NCI-H748 treated with DMSO at 0.1 percent for 48 hours (cell line): ENCODE measurements at regions not wholly inside any gene's neighbourhood (a gene's known extent, or its start where the extent isn't known, plus 50 kb on each side); places are given as distances from the start of the nearest gene placed in this dataset.
"Not testable (repeated sequence)": the region's sequence is repeated elsewhere in the genome, so short reads cannot be mapped to it uniquely, and the experiment has no call there.

ENCODE experiments used
- DNase-seq: peaks from one replicate; lab custom pipeline; 2025; lab: John Stamatoyannopoulos, UW

- DNase-seq = no peak
These were observed 1053.6 kb upstream of the SEL1L start for GRCh38 chr14:82587226-82587625.

GRCh38 chr14:82595466-82595865, 1061.8 kb upstream of the SEL1L start:
- no peak for DNase-seq

- DNase-seq = no peak
These were observed 1069.1 kb upstream of the SEL1L start for GRCh38 chr14:82602794-82603193.

GRCh38 chr14:82604819-82605218, 1071.2 kb upstream of the SEL1L start:
- DNase-seq = no peak

GRCh38 chr14:82621881-82622450, 1088.3 kb upstream of the SEL1L start:
- no peak for DNase-seq

- no peak for DNase-seq
These were observed 1092.8 kb upstream of the SEL1L start for GRCh38 chr14:82626156-82627066.

- DNase-seq = no peak
These were observed 1102.3 kb upstream of the SEL1L start for GRCh38 chr14:82635915-82636314.

GRCh38 chr14:82636426-82636825, 1102.8 kb upstream of the SEL1L start:
- DNase-seq = no peak

- no peak for DNase-seq
These were observed 1107.4 kb upstream of the SEL1L start for GRCh38 chr14:82641050-82641540.

GRCh38 chr14:82642425-82642824, 1108.8 kb upstream of the SEL1L start:
- no peak for DNase-seq

GRCh38 chr14:82647088-82647810, 1113.6 kb upstream of the SEL1L start:
- no peak for DNase-seq

GRCh38 chr14:82655770-82656169, 1122.1 kb upstream of the SEL1L start:
- DNase-seq = no peak

- no peak for DNase-seq
These were observed 1123.6 kb upstream of the SEL1L start for GRCh38 chr14:82657186-82657675.

GRCh38 chr14:82661258-82661657, 1127.6 kb upstream of the SEL1L start:
- DNase-seq = no peak

GRCh38 chr14:82667006-82667405, 1133.4 kb upstream of the SEL1L start:
- DNase-seq = no peak

- no peak for DNase-seq
These were observed 1133.8 kb upstream of the SEL1L start for GRCh38 chr14:82667501-82667900.

- no peak for DNase-seq
These were observed 1142.8 kb upstream of the SEL1L start for GRCh38 chr14:82676403-82676802.

- DNase-seq = no peak
These were observed 1156.3 kb upstream of the SEL1L start for GRCh38 chr14:82689948-82690347.

- DNase-seq = not testable (repeated sequence)
These were observed 1157.5 kb upstream of the SEL1L start for GRCh38 chr14:82691191-82691590.

GRCh38 chr14:82694820-82695219, 1161.2 kb upstream of the SEL1L start:
- DNase-seq = no peak

GRCh38 chr14:82704218-82704617, 1170.6 kb upstream of the SEL1L start:
- DNase-seq = no peak

- DNase-seq = peak; percentile 77
These were observed 1176.7 kb upstream of the SEL1L start for GRCh38 chr14:82710267-82710841.
